ENCODE measurements at regions not wholly inside any gene's neighbourhood (a gene's known extent, or its start where the extent isn't known, plus 50 kb on each side); places are given as distances from the start of the nearest gene placed in this dataset.
"Not testable (repeated sequence)": the region's sequence is repeated elsewhere in the genome, so short reads cannot be mapped to it uniquely, and the experiment has no call there.

DNA sequence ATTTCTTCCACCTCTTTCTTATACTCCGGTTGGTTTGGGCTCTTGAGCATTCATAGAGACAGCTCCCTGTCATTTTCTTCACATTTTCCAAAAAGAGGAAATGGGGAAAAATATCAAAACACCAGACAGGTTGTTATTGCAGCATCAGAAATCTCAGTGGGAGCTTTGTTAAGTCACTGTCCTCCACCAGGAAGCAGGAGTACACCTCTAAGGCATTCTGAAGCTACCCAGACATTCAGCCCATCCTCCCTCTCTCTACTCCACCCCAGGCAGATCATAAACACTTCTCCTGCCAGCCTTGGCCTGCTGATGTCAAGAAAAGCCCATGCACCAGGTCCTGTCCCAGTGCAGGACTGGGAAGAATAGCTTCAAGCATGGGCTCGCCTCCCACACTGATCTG, 1198.3 kb downstream of the VRK1 start:
- H3K4me1 ChIP-seq, result no peaks in the 10 kb centered on the region
- H3K36me3 ChIP-seq, result no peaks in the 10 kb centered on the region
- H3K27ac ChIP-seq, result no peak overlapping the region
- WGBS, result 70% methylated on average over 2 of the region's 2 CpGs
- H3K27me3 ChIP-seq, result no peaks in the 10 kb centered on the region
- no peak overlapping the region for H3K4me3 ChIP-seq
- H3K9me3 ChIP-seq, result no peaks in the 10 kb centered on the region
- TF ChIP-seq CTCF (IDR thresholded peaks at IDR 0.05), result no peak
- no peak for TF ChIP-seq POLR2AphosphoS5 (IDR thresholded peaks at IDR 0.05)
- no peak for TF ChIP-seq EP300 (IDR thresholded peaks at IDR 0.05)
- no peak for TF ChIP-seq POLR2A (IDR thresholded peaks at IDR 0.05)
- no peak for DNase-seq (ENCODE audit: low spot score in 2 of 2)

DNA sequence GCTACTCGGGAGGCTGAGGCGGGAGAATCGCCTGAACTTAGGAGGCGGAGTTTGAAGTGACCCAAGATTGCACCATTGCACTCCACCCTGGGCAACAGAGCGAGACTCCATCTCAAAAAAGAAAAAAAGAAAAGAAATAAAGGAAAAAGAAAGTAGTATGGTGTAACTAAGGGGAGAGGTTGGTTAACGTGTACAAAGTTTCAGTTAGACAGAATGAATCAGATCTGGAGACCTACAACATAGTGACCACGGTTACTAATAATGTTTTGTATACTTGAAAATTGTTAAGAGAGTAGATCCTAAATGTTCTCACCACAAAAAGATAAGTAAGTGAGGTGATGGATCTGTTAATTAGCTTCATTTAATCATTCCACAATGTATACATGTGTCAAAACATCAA, 1208.8 kb downstream of the VRK1 start:
- no peak for DNase-seq (ENCODE audit: low spot score in 2 of 2)
- Histone ChIP-seq H3K9me3 (no peaks in the 10 kb centered on the region), H3K4me1 (no peaks in the 10 kb centered on the region), H3K27ac (no peak overlapping the region), H3K4me3 (no peak overlapping the region), H3K36me3 (no peaks in the 10 kb centered on the region), H3K27me3 (no peaks in the 10 kb centered on the region)
- WGBS, result 93% methylated on average over 7 of the region's 7 CpGs
- TF ChIP-seq POLR2A (IDR thresholded peaks at IDR 0.05), result no peak
- no peak for TF ChIP-seq POLR2AphosphoS5 (IDR thresholded peaks at IDR 0.05)
- no peak for TF ChIP-seq CTCF (IDR thresholded peaks at IDR 0.05)
- no peak for TF ChIP-seq EP300 (IDR thresholded peaks at IDR 0.05)

GRCh38 chr14:98008381-98009113, 1211.4 kb downstream of the VRK1 start:
- no peak overlapping the region for H3K4me3 ChIP-seq
- WGBS, result 93% methylated on average over 4 of the region's 4 CpGs
- no peak for DNase-seq (ENCODE audit: low spot score in 2 of 2)
- TF ChIP-seq POLR2A (IDR thresholded peaks at IDR 0.05) (no peak), POLR2AphosphoS5 (IDR thresholded peaks at IDR 0.05) (no peak), CTCF (IDR thresholded peaks at IDR 0.05) (no peak), EP300 (IDR thresholded peaks at IDR 0.05) (no peak)
- H3K27me3 ChIP-seq, result no peaks in the 10 kb centered on the region
- no peak overlapping the region for H3K27ac ChIP-seq
- no peaks in the 10 kb centered on the region for H3K9me3 ChIP-seq
- H3K36me3 ChIP-seq, result no peaks in the 10 kb centered on the region
- no peaks in the 10 kb centered on the region for H3K4me1 ChIP-seq

DNA sequence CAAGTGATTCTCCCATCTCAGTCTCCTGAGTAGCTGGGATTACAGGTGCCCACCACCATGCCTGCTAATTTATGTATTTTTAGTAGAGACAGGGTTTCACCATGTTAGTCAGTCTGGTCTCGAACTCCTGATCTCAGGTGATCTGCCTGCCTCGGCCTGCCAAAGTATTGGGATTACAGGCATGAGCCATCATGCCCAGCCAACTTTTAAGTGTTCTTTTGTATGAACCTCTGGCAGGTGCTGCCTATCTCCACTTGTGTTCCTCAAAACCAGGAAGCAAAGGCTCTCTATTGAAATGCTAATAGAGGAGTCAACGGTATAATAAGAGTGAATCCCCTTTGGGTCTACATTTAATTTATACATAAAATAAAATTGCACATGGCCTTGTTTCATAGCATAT, 1212.0 kb downstream of the VRK1 start:
- not testable (repeated sequence) for H3K4me3 ChIP-seq; H3K27ac ChIP-seq; H3K27me3 ChIP-seq; H3K36me3 ChIP-seq; DNase-seq (ENCODE audit: low spot score in 2 of 2); H3K4me1 ChIP-seq; H3K9me3 ChIP-seq
- WGBS, result 71% methylated on average over 3 of the region's 3 CpGs

DNA sequence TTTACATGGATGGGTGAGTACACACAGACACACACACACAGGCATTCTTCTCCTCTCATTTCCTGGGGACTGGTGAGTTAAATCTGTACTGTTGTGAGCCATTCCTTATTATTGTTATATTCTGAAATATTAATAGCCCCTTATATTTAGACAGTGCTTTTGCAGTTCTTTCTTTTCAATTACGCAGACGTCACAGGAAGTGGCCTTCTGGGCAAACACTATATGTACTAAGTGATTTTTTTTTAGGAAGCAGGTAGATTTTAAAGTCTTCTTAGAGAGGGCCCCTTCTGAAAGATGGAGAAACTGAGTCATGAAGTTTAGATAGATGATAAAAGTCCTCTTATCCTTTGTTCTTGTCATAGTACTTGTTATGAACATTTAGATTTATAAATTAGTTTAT, 1213.6 kb downstream of the VRK1 start:
- Histone ChIP-seq H3K4me3 (no peak overlapping the region), H3K36me3 (no peaks in the 10 kb centered on the region), H3K27ac (no peak overlapping the region), H3K27me3 (no peaks in the 10 kb centered on the region), H3K4me1 (no peaks in the 10 kb centered on the region), H3K9me3 (no peaks in the 10 kb centered on the region)
- TF ChIP-seq POLR2AphosphoS5 (IDR thresholded peaks at IDR 0.05) (no peak), POLR2A (IDR thresholded peaks at IDR 0.05) (no peak), CTCF (IDR thresholded peaks at IDR 0.05) (no peak), EP300 (IDR thresholded peaks at IDR 0.05) (no peak)
- WGBS, result 74% methylated on average over 2 of the region's 2 CpGs
- DNase-seq (ENCODE audit: low spot score in 2 of 2), result no peak

All from suprapubic skin (tissue), 4 donors.